ENCODE measurements at regions not wholly inside any gene's neighbourhood (a gene's known extent, or its start where the extent isn't known, plus 50 kb on each side); places are given as distances from the start of the nearest gene placed in this dataset.

GRCh38 chr1:87176514-87176913 is 152.2 kb upstream of the LMO4 start:
- no peak for TF ChIP-seq POLR2A (IDR thresholded peaks at IDR 0.05)
- TF ChIP-seq CTCF (IDR thresholded peaks at IDR 0.05) = no peak
- no peak for TF ChIP-seq POLR2AphosphoS5 (IDR thresholded peaks at IDR 0.05)
- TF ChIP-seq EP300 (IDR thresholded peaks at IDR 0.05) = no peak
- 61 to 80% methylated on average over 1 to 5 of the region's 5 CpGs for WGBS, 2 donors (ENCODE audit: low coverage in 1 of 2)

GRCh38 chr1:87178441-87178840 is 150.2 kb upstream of the LMO4 start:
- H3K27ac ChIP-seq = no peak overlapping the region
- H3K27me3 ChIP-seq = no peaks in the 10 kb centered on the region
- no peaks in the 10 kb centered on the region for H3K4me1 ChIP-seq
- WGBS, 2 donors (ENCODE audit: low coverage in 1 of 2) = 67 to 93% methylated on average over 1 to 4 of the region's 4 CpGs
- TF ChIP-seq CTCF (IDR thresholded peaks at IDR 0.05) (no peak), POLR2A (IDR thresholded peaks at IDR 0.05) (no peak)
- no peaks in the 10 kb centered on the region for H3K36me3 ChIP-seq
- no peaks in the 10 kb centered on the region for H3K9me3 ChIP-seq
- ATAC-seq = no peak
- H3K4me3 ChIP-seq = no peak overlapping the region

More at GRCh38 chr1:87176514-87176913, 152.2 kb upstream of the LMO4 start:
- Histone ChIP-seq H3K4me3 (no peak overlapping the region), H3K4me1 (no peaks in the 10 kb centered on the region), H3K36me3 (no peaks in the 10 kb centered on the region), H3K9me3 (no peaks in the 10 kb centered on the region), H3K27me3 (no peaks in the 10 kb centered on the region), H3K27ac (no peak overlapping the region)
- ATAC-seq = no peak

- TF ChIP-seq POLR2A (IDR thresholded peaks at IDR 0.05) (no peak), EP300 (IDR thresholded peaks at IDR 0.05) (no peak), POLR2AphosphoS5 (IDR thresholded peaks at IDR 0.05) (no peak), CTCF (IDR thresholded peaks at IDR 0.05) (no peak)
- Histone ChIP-seq H3K27me3 (no peaks in the 10 kb centered on the region), H3K4me1 (no peaks in the 10 kb centered on the region), H3K9me3 (no peaks in the 10 kb centered on the region), H3K4me3 (no peak overlapping the region), H3K27ac (no peak overlapping the region), H3K36me3 (no peaks in the 10 kb centered on the region)
- 76 to 83% methylated on average over 7 to 13 of the region's 15 CpGs for WGBS, 2 donors (ENCODE audit: low coverage in 1 of 2)
- ATAC-seq = no peak
Measured at GRCh38 chr1:87179076-87179810, 149.4 kb upstream of the LMO4 start.

- WGBS, 2 donors (ENCODE audit: low coverage in 1 of 2) = 67 to 80% methylated on average over 3 to 8 of the region's 8 CpGs
- TF ChIP-seq POLR2AphosphoS5 (IDR thresholded peaks at IDR 0.05) = no peak
- TF ChIP-seq CTCF (IDR thresholded peaks at IDR 0.05) = no peak
- TF ChIP-seq EP300 (IDR thresholded peaks at IDR 0.05) = no peak
- no peak for TF ChIP-seq POLR2A (IDR thresholded peaks at IDR 0.05)
- no peak for ATAC-seq
Measured at GRCh38 chr1:87179851-87180519, 148.7 kb upstream of the LMO4 start.

GRCh38 chr1:87180682-87181081 is 148.0 kb upstream of the LMO4 start:
- H3K4me1 ChIP-seq = no peaks in the 10 kb centered on the region
- ATAC-seq = peak; percentile 58
- no peak overlapping the region for H3K4me3 ChIP-seq
- no peaks in the 10 kb centered on the region for H3K36me3 ChIP-seq
- H3K9me3 ChIP-seq = no peaks in the 10 kb centered on the region
- no peaks in the 10 kb centered on the region for H3K27me3 ChIP-seq
- H3K27ac ChIP-seq = no peak overlapping the region
- WGBS, 2 donors (ENCODE audit: low coverage in 1 of 2) = 75 to 79% methylated on average over 2 of the region's 3 CpGs
- no peak for TF ChIP-seq POLR2AphosphoS5 (IDR thresholded peaks at IDR 0.05)
- TF ChIP-seq EP300 (IDR thresholded peaks at IDR 0.05) = no peak
- TF ChIP-seq CTCF (IDR thresholded peaks at IDR 0.05) = no peak
- no peak for TF ChIP-seq POLR2A (IDR thresholded peaks at IDR 0.05)

More at GRCh38 chr1:87179851-87180519, 148.7 kb upstream of the LMO4 start:
- Histone ChIP-seq H3K4me3 (no peak overlapping the region), H3K27me3 (no peaks in the 10 kb centered on the region), H3K36me3 (no peaks in the 10 kb centered on the region), H3K27ac (no peak overlapping the region), H3K4me1 (no peaks in the 10 kb centered on the region), H3K9me3 (no peaks in the 10 kb centered on the region)
